ENCODE measurements at regions not wholly inside any gene's neighbourhood (a gene's known extent, or its start where the extent isn't known, plus 50 kb on each side); places are given as distances from the start of the nearest gene placed in this dataset.
A peak's percentile ranks its signal among the peaks of the same experiment; 100 is the strongest.
"Not testable (repeated sequence)": the region's sequence is repeated elsewhere in the genome, so short reads cannot be mapped to it uniquely, and the experiment has no call there.

DNA sequence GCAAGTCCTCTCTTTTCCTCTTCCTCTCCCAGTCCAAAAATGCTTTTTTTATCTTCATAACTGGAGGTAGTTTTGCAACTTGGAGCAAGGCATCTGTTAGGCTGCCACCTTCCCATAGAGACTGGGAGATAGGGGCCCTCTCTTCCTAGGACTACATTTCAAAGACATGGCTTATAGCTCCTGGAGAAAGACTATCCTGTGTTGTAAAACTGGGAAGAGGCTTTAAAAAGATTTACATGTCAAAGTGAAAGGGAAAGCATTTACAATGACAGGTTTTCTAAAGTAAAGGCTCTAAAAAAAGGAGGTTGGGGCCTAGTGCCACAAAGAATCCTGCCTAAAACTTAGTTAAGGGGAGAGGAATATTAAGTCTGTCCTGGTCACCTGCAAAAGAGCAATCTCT is 82.2 kb upstream of the SEMA3E start:
- DNase-seq: no peak

DNA sequence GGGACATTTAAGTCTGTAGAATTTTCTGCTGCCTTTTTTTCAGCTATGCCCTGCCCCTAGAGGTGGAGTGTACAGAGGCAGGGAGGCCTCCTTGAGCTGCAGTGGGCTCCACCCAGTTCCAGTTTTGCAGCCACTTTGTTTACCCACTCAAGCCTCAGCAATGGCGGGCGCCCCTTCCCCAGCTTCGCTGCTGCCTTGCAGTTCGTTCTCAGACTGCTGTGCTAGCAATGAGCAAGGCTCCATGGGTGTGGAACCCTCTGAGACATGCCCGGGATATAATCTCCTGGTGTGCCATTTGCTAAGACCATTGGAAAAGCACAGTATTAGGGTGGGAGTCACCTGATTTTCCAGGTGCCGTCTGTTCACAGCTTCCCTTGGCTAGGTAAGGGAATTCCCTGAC is 68.0 kb upstream of the SEMA3E start:
- not testable (repeated sequence) for DNase-seq

GRCh38 chr7:83708531-83708930 is 59.6 kb upstream of the SEMA3E start:
- no peak for DNase-seq

DNA sequence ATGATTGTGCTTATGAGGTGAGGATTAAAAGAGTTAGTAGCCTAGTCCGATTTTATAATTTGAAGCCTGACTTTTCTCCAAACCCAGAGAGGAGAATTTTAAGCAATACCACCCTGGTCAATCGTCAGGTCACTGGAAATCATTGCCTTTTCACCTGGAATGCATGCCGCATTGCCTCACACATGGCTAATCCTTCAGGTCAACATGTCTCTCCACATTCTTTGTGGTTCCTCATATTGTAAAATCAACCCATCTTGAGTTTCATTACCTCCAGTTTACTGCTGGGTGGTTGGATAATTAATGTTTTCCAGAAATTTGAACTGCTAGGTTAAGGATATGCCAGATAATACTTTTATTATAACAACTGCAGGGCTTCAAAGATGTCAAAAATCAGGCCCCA is 55.6 kb upstream of the SEMA3E start:
- no peak for DNase-seq

DNA sequence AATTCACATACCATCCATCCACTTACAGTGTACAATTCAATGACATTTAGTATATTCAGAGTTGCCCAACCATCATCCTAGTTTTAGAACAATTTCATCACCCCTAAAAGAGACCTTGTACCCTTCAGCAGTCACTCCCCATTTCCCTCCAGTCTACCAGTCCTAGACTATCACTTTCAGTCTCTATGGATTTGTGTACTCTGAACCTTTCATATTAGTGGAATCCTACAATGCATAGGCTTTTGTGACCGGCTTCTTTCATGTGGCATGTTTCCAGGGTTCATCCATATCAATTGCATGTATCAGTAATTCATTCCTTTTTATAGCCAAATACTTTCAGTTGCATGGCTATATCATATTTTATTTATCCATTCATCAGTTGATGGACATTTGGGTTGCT is 53.5 kb upstream of the SEMA3E start:
- DNase-seq: no peak

DNA sequence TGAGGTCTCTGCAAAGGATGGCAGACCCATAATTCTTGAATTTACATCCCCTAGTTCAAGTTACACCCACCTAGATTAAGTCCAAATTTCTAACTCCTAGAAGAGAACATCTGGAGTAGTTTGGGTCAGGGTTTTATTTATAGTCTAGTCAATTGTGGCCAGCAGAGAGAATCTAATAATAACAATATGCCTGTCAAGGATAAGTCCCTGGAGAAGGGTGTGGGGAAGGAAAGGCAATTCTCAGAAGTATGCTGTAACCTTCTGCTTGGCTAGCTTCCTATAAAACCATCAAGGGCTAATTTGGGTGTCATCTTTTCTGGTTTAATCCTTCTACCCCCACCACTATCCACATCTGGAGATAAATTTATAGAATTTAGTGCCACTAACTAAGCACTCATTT is 52.8 kb upstream of the SEMA3E start:
- DNase-seq: peak; percentile 6
